ENCODE measurements at regions not wholly inside any gene's neighbourhood (a gene's known extent, or its start where the extent isn't known, plus 50 kb on each side); places are given as distances from the start of the nearest gene placed in this dataset.

GRCh38 chr15:87805117-87805820, 451.3 kb downstream of the NTRK3 start:
- ChIA-PET CTCF (interaction anchor here (1.0 kb wide), 1 partner anchor 11 kb away, joined by 3 read pairs; no protein-coding TSS in a partner anchor), POLR2A (no interaction called here)
- DNase-seq (ENCODE audit: low read depth) = no peak
- Histone ChIP-seq H3K27me3 (ENCODE audit: control insufficient read depth, insufficient read depth, low read length) (no peaks in the 10 kb centered on the region), H3K36me3 (ENCODE audit: control insufficient read depth, insufficient read depth, low read length) (no peaks in the 10 kb centered on the region), H3K4me3 (ENCODE audit: low read depth, low read length) (no peak overlapping the region)
- no peak for TF ChIP-seq CTCF (IDR thresholded peaks at IDR 0.05; ENCODE audit: insufficient read depth, low read depth, low read length)

- POLR2A ChIA-PET = no interaction called here
- CTCF ChIA-PET = interaction anchor here (1.0 kb wide), 1 partner anchor 12 kb away, joined by 3 read pairs; no protein-coding TSS in a partner anchor
These were observed 452.1 kb downstream of the NTRK3 start for GRCh38 chr15:87804451-87804850.

GRCh38 chr15:87799838-87800237, 456.7 kb downstream of the NTRK3 start:
- no peak for TF ChIP-seq CTCF (IDR thresholded peaks at IDR 0.05; ENCODE audit: insufficient read depth, low read depth, low read length)
- no peak for DNase-seq (ENCODE audit: low read depth)
- no peak overlapping the region for H3K4me3 ChIP-seq (ENCODE audit: low read depth, low read length)
- POLR2A ChIA-PET = no interaction called here
- CTCF ChIA-PET = no interaction called here
- no peaks in the 10 kb centered on the region for H3K27me3 ChIP-seq (ENCODE audit: control insufficient read depth, insufficient read depth, low read length)
- no peaks in the 10 kb centered on the region for H3K36me3 ChIP-seq (ENCODE audit: control insufficient read depth, insufficient read depth, low read length)

More at GRCh38 chr15:87804451-87804850, 452.1 kb downstream of the NTRK3 start:
- no peak for DNase-seq (ENCODE audit: low read depth)
- Histone ChIP-seq H3K36me3 (ENCODE audit: control insufficient read depth, insufficient read depth, low read length) (no peaks in the 10 kb centered on the region), H3K27me3 (ENCODE audit: control insufficient read depth, insufficient read depth, low read length) (no peaks in the 10 kb centered on the region), H3K4me3 (ENCODE audit: low read depth, low read length) (no peak overlapping the region)
- TF ChIP-seq CTCF (IDR thresholded peaks at IDR 0.05; ENCODE audit: insufficient read depth, low read depth, low read length) = no peak

- H3K4me3 ChIP-seq (ENCODE audit: low read depth, low read length) = no peak overlapping the region
- H3K27me3 ChIP-seq (ENCODE audit: control insufficient read depth, insufficient read depth, low read length) = no peaks in the 10 kb centered on the region
- H3K36me3 ChIP-seq (ENCODE audit: control insufficient read depth, insufficient read depth, low read length) = no peaks in the 10 kb centered on the region
- ChIA-PET CTCF (no interaction called here), POLR2A (no interaction called here)
- no peak for TF ChIP-seq CTCF (IDR thresholded peaks at IDR 0.05; ENCODE audit: insufficient read depth, low read depth, low read length)
- DNase-seq (ENCODE audit: low read depth) = no peak
These were observed 457.1 kb downstream of the NTRK3 start for GRCh38 chr15:87799428-87799827.

- TF ChIP-seq CTCF (IDR thresholded peaks at IDR 0.05; ENCODE audit: insufficient read depth, low read depth, low read length) = no peak
- H3K4me3 ChIP-seq (ENCODE audit: low read depth, low read length) = no peak overlapping the region
- ChIA-PET POLR2A (no interaction called here), CTCF (no interaction called here)
- no peak for DNase-seq (ENCODE audit: low read depth)
- H3K27me3 ChIP-seq (ENCODE audit: control insufficient read depth, insufficient read depth, low read length) = no peaks in the 10 kb centered on the region
- no peaks in the 10 kb centered on the region for H3K36me3 ChIP-seq (ENCODE audit: control insufficient read depth, insufficient read depth, low read length)
These were observed 462.8 kb downstream of the NTRK3 start for GRCh38 chr15:87793725-87794124.

Data from BJ (cell line).